Stimulated activated CD4-positive, alpha-beta T cell treated with anti-CD3 and anti-CD28 coated beads, Interleukin-1b, Interleukin-23, amount 100 ng/mL, for 24 hours (primary cell): ENCODE measurements at regions not wholly inside any gene's neighbourhood (a gene's known extent, or its start where the extent isn't known, plus 50 kb on each side); places are given as distances from the start of the nearest gene placed in this dataset.
A peak's percentile ranks its signal among the peaks of the same experiment; 100 is the strongest.

Source experiments
- DNase-seq, 4 experiments: peaks; one replicate each; pipeline ENCODE4 v3.0.0-alpha.2; 2020; ENCODE audit warnings: low read depth in 4 of 4, low spot score in 1 of 4

DNA sequence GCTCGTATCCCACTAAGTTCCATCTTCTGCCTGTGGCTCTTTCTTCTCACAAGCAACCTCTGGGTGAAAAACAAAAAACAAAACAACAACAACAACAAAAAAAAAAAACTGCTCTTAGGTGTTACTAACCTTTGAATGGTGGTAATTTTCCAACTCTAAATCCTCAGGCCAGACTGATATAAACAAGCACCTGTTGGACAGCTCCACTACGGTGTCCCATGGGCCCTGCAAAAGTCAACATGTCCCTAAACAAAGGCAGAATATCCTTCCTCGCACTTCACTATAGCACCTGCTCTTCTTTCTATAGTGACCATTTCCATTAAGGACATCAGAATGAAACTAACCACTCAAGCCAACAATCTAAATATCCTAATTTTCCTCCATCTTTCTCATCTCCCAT is 54.6 kb upstream of the PARM1 start:
- DNase-seq: no peak

DNA sequence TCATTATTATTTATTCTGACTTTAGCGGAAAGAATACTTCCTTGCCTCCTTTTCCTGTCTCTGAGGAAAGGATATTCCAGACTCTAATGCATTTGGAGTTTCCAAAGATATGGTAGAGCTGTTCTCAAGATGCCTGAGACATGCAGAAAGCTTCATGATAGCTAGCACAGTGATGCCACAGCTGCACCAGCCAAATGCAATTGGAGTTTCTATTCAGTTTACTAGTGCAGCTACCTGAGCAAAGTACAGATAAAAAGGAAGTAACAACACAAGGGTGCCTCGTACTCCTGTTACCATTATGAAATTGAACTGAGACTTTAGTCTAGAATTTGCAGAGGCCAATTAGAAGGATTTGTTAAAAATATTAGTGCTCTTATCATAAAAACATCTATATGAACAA is 57.5 kb upstream of the PARM1 start:
- DNase-seq: no peak

- DNase-seq: peak in 1 of 4 experiments; percentile 6
These were observed 58.1 kb upstream of the PARM1 start for GRCh38 chr4:74874753-74875367.

GRCh38 chr4:74873545-74874301 is 59.2 kb upstream of the PARM1 start:
- DNase-seq: no peak

DNA sequence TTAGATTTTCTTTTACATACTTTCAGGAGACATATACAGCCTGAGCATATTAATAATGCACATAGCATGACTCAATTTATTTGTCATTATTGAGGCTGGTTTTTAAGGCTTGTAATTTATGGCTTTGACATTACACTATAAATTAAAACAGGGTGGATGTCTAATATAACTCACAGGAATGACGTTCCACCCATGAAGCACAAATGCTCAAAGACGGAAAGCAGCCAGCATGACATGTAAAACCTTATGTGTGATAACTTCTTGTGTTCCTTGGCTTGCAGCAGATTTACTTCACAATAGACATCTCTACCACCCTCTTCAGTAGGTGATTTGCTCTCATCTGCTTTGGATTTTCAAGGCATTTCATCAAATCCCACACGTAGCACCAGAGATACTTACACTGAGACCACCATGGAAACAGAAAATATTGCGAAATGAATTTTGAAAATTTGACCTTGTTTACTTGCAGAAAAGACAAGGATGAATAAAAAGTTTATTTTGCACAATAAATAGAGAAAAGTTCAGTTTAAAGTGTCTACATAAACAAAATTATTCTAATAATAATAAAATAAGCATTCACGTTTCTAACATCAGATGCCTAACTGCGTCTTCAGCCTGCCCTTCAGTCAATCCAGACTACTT is 64.7 kb upstream of the BTC start:
- DNase-seq: no peak

DNA sequence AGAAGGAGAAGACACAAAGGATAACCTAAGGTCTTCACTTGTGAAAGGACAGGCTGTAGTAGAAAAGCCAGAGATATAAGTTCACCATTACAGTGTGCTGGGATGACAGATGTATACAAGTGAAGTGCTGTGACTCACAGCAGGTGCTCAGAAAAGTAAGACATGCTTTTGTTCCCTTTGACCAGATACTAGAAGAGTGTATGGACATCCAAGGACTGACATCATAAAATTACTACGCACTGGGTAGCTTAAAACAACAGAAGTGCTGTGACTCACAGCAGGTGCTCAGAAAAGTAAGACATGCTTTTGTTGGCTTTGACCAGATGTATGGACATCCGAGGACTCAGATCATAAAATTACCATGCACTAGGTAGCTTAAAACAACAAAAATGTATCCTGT is 61.6 kb upstream of the BTC start:
- DNase-seq: no peak

- DNase-seq: no peak
These were observed 54.5 kb upstream of the BTC start for GRCh38 chr4:74848774-74849173.

DNA sequence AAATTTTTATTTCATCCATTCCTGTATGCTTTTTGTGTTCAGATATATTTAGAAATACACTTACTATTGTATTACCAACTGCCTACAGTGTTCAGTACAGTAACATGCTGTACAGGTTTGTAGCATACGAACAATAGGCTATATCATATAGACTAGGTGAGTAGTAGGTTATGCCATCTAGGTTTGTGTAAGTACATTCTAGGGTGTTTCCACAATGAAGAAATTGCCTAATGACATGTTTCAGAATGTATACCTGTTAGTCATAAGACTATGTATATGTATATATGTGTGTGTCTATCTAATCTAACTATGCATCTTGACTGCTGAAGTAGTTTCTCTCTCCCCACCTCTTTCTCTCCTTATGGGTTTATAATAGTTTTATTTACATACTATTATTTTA is 51.5 kb upstream of the BTC start:
- DNase-seq: no peak
